ENCODE measurements at regions not wholly inside any gene's neighbourhood (a gene's known extent, or its start where the extent isn't known, plus 50 kb on each side); places are given as distances from the start of the nearest gene placed in this dataset.

DNA sequence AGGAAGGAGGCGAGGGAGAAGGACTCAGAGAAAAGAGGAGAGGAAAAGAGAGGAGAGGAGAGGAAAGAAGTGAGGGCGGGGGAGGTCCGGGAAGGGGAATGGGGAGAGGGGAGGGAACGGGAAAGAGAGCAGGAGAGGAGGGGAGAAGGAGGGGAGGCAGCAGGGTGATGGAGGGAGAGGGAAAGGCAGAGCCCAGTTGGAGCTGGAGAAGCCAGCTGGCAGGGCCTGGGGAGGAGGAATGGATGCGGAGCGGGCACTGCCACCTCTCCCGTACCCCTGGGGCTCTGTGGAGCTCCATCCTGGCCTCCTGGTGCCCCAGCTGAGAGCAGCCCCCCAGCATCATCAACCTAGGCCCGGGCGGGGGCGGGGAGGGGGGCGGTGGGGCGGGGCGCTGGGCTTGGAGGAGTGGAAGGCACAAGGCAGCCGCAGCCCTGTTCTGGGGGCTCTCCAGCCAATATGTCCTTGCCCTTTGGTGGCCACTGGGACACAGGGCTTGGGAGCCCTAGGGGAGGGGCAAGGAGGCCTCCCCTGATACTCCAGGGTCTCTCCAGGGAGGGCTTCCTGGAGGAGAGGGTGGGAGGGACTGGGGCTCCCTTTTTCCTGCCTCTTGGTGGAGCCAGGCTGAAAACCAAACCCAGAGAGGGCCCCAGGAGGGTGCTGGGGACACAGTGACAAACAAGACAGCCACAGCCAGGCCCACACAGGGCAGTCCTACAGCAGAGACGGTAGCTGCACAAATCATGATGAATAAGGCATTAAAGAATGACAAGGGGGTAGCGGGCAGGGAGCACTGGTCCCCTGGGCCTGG, 123.7 kb downstream of the C9orf50 start:
- Histone ChIP-seq H3K79me2 (ENCODE audit: low read length) (no peaks in the 10 kb centered on the region), H3K27ac (ENCODE audit: low read length) (no peak overlapping the region), H3K9ac (ENCODE audit: low read length) (no peak overlapping the region), H3K27me3 (replicated peaks; ENCODE audit: insufficient read depth, low read length) (no peaks in the 10 kb centered on the region), H3K4me1 (ENCODE audit: low read length) (peaks cover 5% of the 10 kb centered on the region), H3K36me3 (replicated peaks; ENCODE audit: insufficient read depth, low read length) (no peaks in the 10 kb centered on the region), H4K20me1 (ENCODE audit: insufficient read depth, low read length) (no peaks in the 10 kb centered on the region), H3K4me3 (ENCODE audit: low read length) (no peak overlapping the region; the same call in 1 of the 2 replicates), H3F3A (ENCODE audit: insufficient read depth, low read length) (no peaks in the 10 kb centered on the region), H3K9me2 (replicated peaks; ENCODE audit: insufficient read depth, low read length) (no peaks in the 10 kb centered on the region), H2AFZ (ENCODE audit: low read length) (no peak overlapping the region), H3K4me2 (ENCODE audit: low read depth, low read length) (peak overlapping the region; percentile 89), H3K9me3 (replicated peaks; ENCODE audit: insufficient read depth, low read length) (no peaks in the 10 kb centered on the region)
- TF ChIP-seq EZH2phosphoT487 (IDR thresholded peaks at IDR 0.05; ENCODE audit: low read length) (no peak), EZH2 (optimal IDR thresholded peaks at IDR 0.05; ENCODE audit: low read depth, low read length) (no peak)
- TF ChIP-seq, protein P1, sequence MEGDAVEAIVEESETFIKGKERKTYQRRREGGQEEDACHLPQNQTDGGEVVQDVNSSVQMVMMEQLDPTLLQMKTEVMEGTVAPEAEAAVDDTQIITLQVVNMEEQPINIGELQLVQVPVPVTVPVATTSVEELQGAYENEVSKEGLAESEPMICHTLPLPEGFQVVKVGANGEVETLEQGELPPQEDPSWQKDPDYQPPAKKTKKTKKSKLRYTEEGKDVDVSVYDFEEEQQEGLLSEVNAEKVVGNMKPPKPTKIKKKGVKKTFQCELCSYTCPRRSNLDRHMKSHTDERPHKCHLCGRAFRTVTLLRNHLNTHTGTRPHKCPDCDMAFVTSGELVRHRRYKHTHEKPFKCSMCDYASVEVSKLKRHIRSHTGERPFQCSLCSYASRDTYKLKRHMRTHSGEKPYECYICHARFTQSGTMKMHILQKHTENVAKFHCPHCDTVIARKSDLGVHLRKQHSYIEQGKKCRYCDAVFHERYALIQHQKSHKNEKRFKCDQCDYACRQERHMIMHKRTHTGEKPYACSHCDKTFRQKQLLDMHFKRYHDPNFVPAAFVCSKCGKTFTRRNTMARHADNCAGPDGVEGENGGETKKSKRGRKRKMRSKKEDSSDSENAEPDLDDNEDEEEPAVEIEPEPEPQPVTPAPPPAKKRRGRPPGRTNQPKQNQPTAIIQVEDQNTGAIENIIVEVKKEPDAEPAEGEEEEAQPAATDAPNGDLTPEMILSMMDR (IDR thresholded peaks at IDR 0.05; ENCODE audit: low read length): no peak
- DNase-seq: no peak

DNA sequence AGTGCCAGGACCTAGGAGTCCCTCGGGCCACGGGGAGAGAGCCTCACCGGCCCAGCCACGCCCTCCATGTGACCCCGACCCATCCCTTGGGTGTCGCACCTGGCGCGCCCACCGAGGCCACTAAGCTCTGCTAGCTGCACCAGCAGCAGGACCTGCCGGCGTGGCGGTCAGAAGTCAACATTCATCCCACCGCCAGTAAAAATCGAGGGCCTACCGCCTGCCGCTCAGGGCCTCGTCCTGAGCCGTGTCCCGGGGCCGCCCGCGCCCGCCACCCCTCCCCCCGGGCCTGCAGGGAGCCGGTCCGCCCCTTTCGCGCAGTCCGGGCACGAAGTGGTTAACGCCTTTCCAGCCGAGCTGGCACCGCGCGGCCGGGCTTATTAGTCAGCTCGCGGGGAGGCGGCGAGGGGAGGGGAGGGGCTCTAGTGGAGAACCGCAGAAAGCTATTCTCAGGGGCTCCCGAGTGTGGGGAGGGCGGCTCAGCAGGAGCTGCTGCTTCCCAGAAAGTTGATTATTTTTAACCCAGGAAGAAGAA, 124.4 kb downstream of the C9orf50 start:
- Histone ChIP-seq H2AFZ (ENCODE audit: low read length) (peak overlapping the region; percentile 82), H3K9me2 (replicated peaks; ENCODE audit: insufficient read depth, low read length) (no peaks in the 10 kb centered on the region), H3K27ac (ENCODE audit: low read length) (no peak overlapping the region), H3K9ac (ENCODE audit: low read length) (peak overlapping the region; percentile 54; the same call in 1 of the 2 replicates), H3K4me2 (ENCODE audit: low read depth, low read length) (peak overlapping the region; percentile 89), H3K4me3 (ENCODE audit: low read length) (peak overlapping the region; percentile 71), H4K20me1 (ENCODE audit: insufficient read depth, low read length) (no peaks in the 10 kb centered on the region), H3K9me3 (replicated peaks; ENCODE audit: insufficient read depth, low read length) (no peaks in the 10 kb centered on the region), H3K79me2 (ENCODE audit: low read length) (no peaks in the 10 kb centered on the region), H3K4me1 (ENCODE audit: low read length) (peaks cover 5% of the 10 kb centered on the region), H3F3A (ENCODE audit: insufficient read depth, low read length) (no peaks in the 10 kb centered on the region), H3K27me3 (replicated peaks; ENCODE audit: insufficient read depth, low read length) (no peaks in the 10 kb centered on the region), H3K36me3 (replicated peaks; ENCODE audit: insufficient read depth, low read length) (no peaks in the 10 kb centered on the region)
- TF ChIP-seq, protein P1 (IDR thresholded peaks at IDR 0.05; ENCODE audit: low read length): no peak
- TF ChIP-seq EZH2 (optimal IDR thresholded peaks at IDR 0.05; ENCODE audit: low read depth, low read length): no peak
- DNase-seq: peak; percentile 48

DNA sequence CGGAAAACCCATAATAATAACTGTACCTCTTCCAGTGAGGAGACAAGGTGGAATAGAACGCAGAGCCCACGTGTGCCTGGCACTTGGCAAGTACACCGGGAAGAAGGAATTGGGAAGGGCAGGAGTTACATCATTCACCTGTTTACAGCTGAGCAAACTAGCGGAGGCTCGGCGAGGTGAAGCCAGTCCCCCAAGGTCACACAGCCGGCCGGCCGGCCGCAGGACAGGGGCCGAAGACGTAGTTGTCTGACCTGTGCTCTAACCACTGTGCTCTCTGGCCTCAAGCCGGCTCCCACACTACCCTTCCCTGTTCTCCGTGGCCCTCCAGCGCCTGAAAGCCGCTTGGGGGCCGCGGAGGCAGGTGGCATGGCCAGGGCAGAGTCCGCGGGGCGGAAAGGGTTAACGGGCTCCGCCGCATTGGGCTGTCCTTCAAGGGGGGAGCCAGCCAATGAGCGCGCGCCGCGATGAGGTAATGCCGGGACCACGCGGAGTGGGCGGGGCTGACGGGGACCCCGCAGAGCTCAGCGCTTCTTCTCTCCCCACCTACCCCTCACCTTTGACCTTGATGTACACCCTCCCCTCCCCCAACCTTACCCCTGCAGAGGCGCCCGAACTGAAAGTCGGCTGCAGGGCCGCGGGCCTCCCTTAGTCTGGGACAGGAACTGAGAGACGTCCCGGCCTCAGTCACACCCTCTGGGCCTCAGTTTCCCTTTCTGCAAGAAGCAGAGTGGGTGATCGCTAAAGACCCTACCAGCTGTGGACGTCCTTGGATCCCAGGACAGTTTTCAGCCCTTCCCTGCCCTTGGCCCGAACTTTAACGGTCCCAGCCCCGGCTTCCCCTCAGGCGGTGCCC, 125.1 kb downstream of the C9orf50 start:
- peak overlapping the region; percentile 54; the same call in 1 of the 2 replicates for H3K9ac ChIP-seq (ENCODE audit: low read length)
- H3K9me2 ChIP-seq (replicated peaks; ENCODE audit: insufficient read depth, low read length): no peaks in the 10 kb centered on the region
- H4K20me1 ChIP-seq (ENCODE audit: insufficient read depth, low read length): no peaks in the 10 kb centered on the region
- peak overlapping the region; percentile 82 for H2AFZ ChIP-seq (ENCODE audit: low read length)
- peak; percentile 78 for DNase-seq
- H3K27me3 ChIP-seq (replicated peaks; ENCODE audit: insufficient read depth, low read length): no peaks in the 10 kb centered on the region
- peak overlapping the region; percentile 71 for H3K4me3 ChIP-seq (ENCODE audit: low read length)
- H3K36me3 ChIP-seq (replicated peaks; ENCODE audit: insufficient read depth, low read length): no peaks in the 10 kb centered on the region
- no peaks in the 10 kb centered on the region for H3F3A ChIP-seq (ENCODE audit: insufficient read depth, low read length)
- H3K9me3 ChIP-seq (replicated peaks; ENCODE audit: insufficient read depth, low read length): no peaks in the 10 kb centered on the region
- no peak overlapping the region for H3K27ac ChIP-seq (ENCODE audit: low read length)
- no peaks in the 10 kb centered on the region for H3K79me2 ChIP-seq (ENCODE audit: low read length)
- no peak for TF ChIP-seq EZH2 (optimal IDR thresholded peaks at IDR 0.05; ENCODE audit: low read depth, low read length)
- TF ChIP-seq, protein P1 (IDR thresholded peaks at IDR 0.05; ENCODE audit: low read length): no peak
- TF ChIP-seq EZH2phosphoT487 (IDR thresholded peaks at IDR 0.05; ENCODE audit: low read length): no peak
- H3K4me1 ChIP-seq (ENCODE audit: low read length): peaks cover 5% of the 10 kb centered on the region
- H3K4me2 ChIP-seq (ENCODE audit: low read depth, low read length): peak overlapping the region; percentile 89

Measured in MM.1S (cell line).